SJCRH30 (cell line): ENCODE measurements at regions not wholly inside any gene's neighbourhood (a gene's known extent, or its start where the extent isn't known, plus 50 kb on each side); places are given as distances from the start of the nearest gene placed in this dataset.
"Not testable (repeated sequence)": the region's sequence is repeated elsewhere in the genome, so short reads cannot be mapped to it uniquely, and the experiment has no call there.

Experiments
- DNase-seq, 2 experiments: peaks; one replicate each; pipeline ENCODE4 v3.0.0-alpha.2; 2015 to 2020
- H3K27ac ChIP-seq: fragments of 250-450 bp; sonication (Bioruptor Pico); 2 replicates; pipeline ENCODE4 v1.5.1; 2020; ENCODE audit warnings: mild to moderate bottlenecking, moderate library complexity
- H3K27me3 ChIP-seq: fragments of 250-450 bp; sonication (Bioruptor Pico); 2 replicates; pipeline ENCODE4 v1.5.1; 2020; ENCODE audit warnings: mild to moderate bottlenecking, moderate library complexity
- H3K36me3 ChIP-seq: fragments of 250-450 bp; sonication (Bioruptor Pico); 2 replicates; pipeline ENCODE4 v1.5.1; 2020; ENCODE audit warnings: mild to moderate bottlenecking, moderate library complexity
- H3K4me1 ChIP-seq: fragments of 250-450 bp; sonication (Bioruptor Pico); 2 replicates; pipeline ENCODE4 v1.5.1; 2020; ENCODE audit warnings: mild to moderate bottlenecking, moderate library complexity
- H3K4me3 ChIP-seq: fragments of 250-450 bp; sonication (Bioruptor Pico); 2 replicates; pipeline ENCODE4 v1.5.1; 2020; ENCODE audit warnings: mild to moderate bottlenecking, moderate library complexity
- H3K9me3 ChIP-seq: fragments of 250-450 bp; sonication (Bioruptor Pico); replicated peaks from 2 replicates; pipeline ENCODE4 v1.5.1; 2020; ENCODE audit warnings: mild to moderate bottlenecking, moderate library complexity

DNA sequence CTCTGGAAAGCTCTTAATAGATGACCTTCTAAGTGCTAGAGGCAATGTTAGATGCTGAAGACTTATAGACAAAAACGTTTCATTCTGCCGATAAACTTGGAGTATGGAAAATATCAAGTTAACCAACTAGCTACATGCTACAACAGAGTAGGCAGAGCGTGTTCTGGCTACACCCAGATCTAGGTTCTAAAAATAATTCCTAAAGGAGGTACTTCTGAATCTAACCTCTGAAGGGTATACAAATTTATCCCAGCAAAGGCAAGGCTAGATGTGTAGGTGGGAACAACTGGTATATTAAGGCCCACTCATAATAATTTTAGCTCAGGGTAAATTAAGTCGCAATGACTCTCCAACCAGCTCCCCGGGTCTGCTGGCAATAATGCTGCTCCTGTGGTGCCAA, 67.6 kb upstream of the NBPF26 start:
- H3K4me3 ChIP-seq, H3K4me1 ChIP-seq, DNase-seq, H3K27ac ChIP-seq, H3K27me3 ChIP-seq, H3K9me3 ChIP-seq, H3K36me3 ChIP-seq: not testable (repeated sequence)

DNA sequence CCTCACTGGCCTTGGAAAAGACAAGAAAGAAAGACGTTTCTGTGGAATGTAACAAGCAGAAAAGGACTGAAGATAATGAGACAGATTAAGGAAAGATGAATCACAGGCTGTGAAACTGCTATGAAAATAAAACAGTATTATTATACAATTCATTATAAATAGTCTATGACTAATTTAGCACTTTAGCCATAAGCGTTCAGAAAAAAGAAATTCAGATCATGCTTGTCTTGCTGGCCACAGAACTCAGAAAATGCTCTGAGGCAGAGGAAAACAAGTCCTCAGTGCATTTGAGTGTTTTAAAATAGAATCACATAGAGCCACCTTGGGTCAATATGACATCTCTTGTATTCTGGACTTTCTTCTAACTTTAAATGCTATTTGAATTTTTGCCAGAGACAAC, 65.9 kb upstream of the NBPF26 start:
- H3K4me3 ChIP-seq, H3K9me3 ChIP-seq, H3K27me3 ChIP-seq, H3K27ac ChIP-seq, H3K36me3 ChIP-seq, DNase-seq, H3K4me1 ChIP-seq: not testable (repeated sequence)

DNA sequence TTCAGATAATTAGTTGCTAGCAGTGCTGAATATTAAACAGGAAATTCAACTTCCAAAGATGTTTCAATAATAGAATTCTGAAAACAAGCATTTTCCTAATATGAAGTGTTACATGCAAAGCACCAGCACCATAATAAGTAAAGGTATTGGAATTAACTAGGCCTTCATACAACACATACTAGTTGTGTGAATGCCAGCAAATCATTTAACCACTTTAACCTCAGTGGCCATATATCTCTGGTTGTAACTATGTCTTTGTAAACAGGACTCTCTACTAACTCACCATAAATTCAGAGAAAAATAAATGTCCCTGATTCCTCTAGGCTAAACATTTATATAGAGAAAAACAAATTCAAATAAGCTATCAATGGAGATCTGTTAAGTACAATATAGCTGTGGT, 65.1 kb upstream of the NBPF26 start:
- H3K4me3 ChIP-seq, H3K27ac ChIP-seq, DNase-seq, H3K9me3 ChIP-seq, H3K36me3 ChIP-seq, H3K4me1 ChIP-seq, H3K27me3 ChIP-seq: not testable (repeated sequence)

DNA sequence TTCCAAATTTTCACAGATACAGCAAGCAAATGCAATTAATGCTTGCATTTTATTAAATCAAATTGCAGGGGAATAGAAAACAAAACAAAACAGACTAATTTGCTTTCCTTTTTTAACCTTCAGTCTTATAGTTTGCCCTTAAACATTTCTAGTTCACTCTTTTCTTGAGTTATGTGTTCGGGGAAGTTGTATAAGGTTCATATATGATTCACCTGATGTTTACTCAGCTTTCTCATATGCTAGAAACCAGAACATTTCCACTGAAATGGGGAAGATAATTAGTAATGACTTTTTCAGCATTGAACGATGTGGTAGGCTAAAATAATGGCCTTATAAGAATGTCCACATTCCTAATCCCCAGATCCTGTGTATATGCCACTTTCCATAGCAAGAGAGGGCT, 64.6 kb upstream of the NBPF26 start:
- DNase-seq: not testable (repeated sequence)

DNA sequence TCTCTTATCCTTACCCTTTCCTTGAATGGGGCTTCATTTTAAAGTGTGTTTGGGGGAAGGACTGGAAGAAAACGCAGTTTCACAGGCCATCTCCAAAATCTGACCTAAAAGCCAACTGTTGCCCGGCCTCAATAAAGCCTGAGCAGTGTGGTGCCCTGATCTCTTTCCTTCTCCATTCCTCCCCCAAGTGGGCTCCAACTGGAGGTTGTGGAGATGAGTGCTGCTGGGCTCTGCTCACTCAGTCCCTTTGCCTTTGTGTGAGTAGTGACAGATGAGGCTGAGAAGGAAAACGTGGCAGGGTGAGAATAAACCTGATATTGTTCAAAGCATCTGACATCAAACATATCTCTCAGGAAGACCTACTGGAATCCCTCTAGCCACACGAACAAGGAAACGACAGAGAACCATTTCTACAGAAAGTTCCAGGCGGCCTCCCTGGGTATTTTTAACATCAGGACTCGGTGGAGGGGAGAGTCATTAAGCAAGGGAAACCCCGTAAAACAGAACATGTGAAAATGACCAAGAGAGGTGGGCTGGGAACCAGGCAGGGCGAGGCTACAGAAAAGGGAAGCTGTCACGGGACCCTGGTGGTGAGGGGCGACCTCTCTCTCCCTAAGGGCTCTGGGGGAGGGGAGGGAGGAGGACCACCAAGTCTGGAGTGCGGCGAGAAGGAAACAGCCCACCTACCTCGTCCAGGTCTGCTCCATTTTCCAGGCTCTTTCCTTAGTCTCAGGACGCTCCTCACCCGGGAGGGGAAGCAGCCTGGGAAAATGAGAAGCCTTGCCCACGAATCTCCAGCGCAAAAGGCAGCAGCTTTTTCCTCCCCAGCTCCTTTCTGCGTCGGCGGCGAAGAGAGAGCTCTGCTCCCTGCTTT, 59.1 kb upstream of the NBPF26 start:
- not testable (repeated sequence) for H3K27ac ChIP-seq, H3K27me3 ChIP-seq, H3K9me3 ChIP-seq, DNase-seq, H3K4me1 ChIP-seq, H3K36me3 ChIP-seq
- peak overlapping the region; percentile 36 for H3K4me3 ChIP-seq

More for the DNA sequence above, 64.6 kb upstream of the NBPF26 start:
- not testable (repeated sequence) for H3K27me3 ChIP-seq, H3K9me3 ChIP-seq, H3K36me3 ChIP-seq, H3K4me1 ChIP-seq, H3K27ac ChIP-seq, H3K4me3 ChIP-seq

DNA sequence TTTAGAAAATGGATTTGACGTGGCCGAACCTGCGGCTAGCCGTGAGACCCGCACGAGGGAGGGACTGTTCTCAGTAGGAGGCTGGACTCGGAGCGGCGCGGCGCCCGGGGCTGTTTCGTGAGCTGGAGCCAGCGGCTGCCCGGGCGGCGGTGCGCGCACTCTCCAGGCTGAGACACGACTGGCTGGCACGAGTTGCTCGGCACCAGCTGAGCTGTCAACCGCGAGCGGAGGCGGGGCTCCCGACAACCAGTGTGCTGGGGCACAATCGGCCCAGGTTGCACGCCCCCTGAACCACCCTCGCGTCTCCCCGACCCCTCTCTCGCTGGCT, 58.5 kb upstream of the NBPF26 start:
- H3K27me3 ChIP-seq, H3K36me3 ChIP-seq, H3K4me1 ChIP-seq, H3K9me3 ChIP-seq, H3K27ac ChIP-seq: not testable (repeated sequence)
- peak in 1 of 2 experiments; percentile 3 for DNase-seq
- peak overlapping the region; percentile 36 for H3K4me3 ChIP-seq

DNA sequence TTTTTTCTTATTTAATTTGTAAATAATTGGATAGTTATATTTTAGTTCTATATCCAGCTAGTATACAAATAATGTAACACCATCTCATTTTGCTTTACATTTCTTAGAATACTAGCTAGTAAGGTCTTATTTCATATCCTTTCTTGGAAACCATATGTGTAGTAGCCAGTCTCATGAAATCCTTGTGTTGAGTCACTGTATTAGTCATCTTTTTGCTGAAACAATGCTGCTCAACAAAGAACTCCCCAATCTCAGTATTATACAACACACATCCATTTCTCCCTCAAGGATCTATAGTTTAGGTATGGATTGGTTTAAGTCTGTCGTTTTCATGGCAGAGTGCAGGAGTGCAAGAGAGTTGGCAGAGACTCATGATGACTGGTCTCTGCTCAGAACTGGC, 55.6 kb upstream of the NBPF26 start:
- H3K36me3 ChIP-seq, H3K4me1 ChIP-seq, H3K4me3 ChIP-seq, H3K27ac ChIP-seq, H3K9me3 ChIP-seq, H3K27me3 ChIP-seq, DNase-seq: not testable (repeated sequence)
